ENCODE measurements at regions not wholly inside any gene's neighbourhood (a gene's known extent, or its start where the extent isn't known, plus 50 kb on each side); places are given as distances from the start of the nearest gene placed in this dataset.

GRCh38 chr4:15343000-15343399 is 84.8 kb upstream of the C1QTNF7 start:
- ATAC-seq (no peak), DNase-seq (no peak)
- Histone ChIP-seq H3K4me3 (no peak overlapping the region), H3K27ac (no peak overlapping the region), H3K36me3 (ENCODE audit: insufficient read depth in 1 of 2, low read depth in 1 of 2) (no peaks in the 10 kb centered on the region), H3K4me1 (no peaks in the 10 kb centered on the region), H3K27me3 (ENCODE audit: insufficient read depth in 3 of 3, low read length in 2 of 3) (peaks cover 0 to 2% (median 0%) of the 10 kb centered on the region in 3 donors), H3K9me3 (no peaks in the 10 kb centered on the region)
- 90 to 93% (median 93%) methylated on average over 4 of the region's 4 CpGs for WGBS, 3 donors
- intact Hi-C loops (cut with DNase I), result no loop called here
- TF ChIP-seq CTCF (IDR thresholded peaks at IDR 0.05), result no peak

GRCh38 chr4:15343581-15343980 is 84.3 kb upstream of the C1QTNF7 start:
- H3K9me3 ChIP-seq, result no peaks in the 10 kb centered on the region
- H3K4me1 ChIP-seq, result no peaks in the 10 kb centered on the region
- H3K4me3 ChIP-seq, result no peak overlapping the region
- no peak overlapping the region for H3K27ac ChIP-seq
- intact Hi-C loops (cut with DNase I), result no loop called here
- TF ChIP-seq CTCF (IDR thresholded peaks at IDR 0.05), result no peak
- no peaks in the 10 kb centered on the region for H3K36me3 ChIP-seq (ENCODE audit: insufficient read depth in 1 of 2, low read depth in 1 of 2)
- DNase-seq (no peak), ATAC-seq (no peak)
- 6 to 9% (median 6%) methylated on average over 2 of the region's 2 CpGs for WGBS, 3 donors
- H3K27me3 ChIP-seq (ENCODE audit: insufficient read depth in 3 of 3, low read length in 2 of 3), result peaks cover 0 to 2% (median 0%) of the 10 kb centered on the region in 3 donors

- Histone ChIP-seq H3K9me3 (no peaks in the 10 kb centered on the region), H3K36me3 (ENCODE audit: insufficient read depth in 1 of 2, low read depth in 1 of 2) (no peaks in the 10 kb centered on the region), H3K4me3 (no peak overlapping the region), H3K4me1 (no peaks in the 10 kb centered on the region), H3K27ac (no peak overlapping the region), H3K27me3 (ENCODE audit: insufficient read depth in 3 of 3, low read length in 2 of 3) (peaks cover 0 to 2% (median 0%) of the 10 kb centered on the region in 3 donors)
- no peak for DNase-seq
- intact Hi-C loops (cut with DNase I), result no loop called here
- 37 to 50% (median 42%) methylated on average over 2 of the region's 2 CpGs for WGBS, 3 donors
- TF ChIP-seq CTCF (IDR thresholded peaks at IDR 0.05), result no peak
- no peak for ATAC-seq
Observed at GRCh38 chr4:15344041-15344440, 83.8 kb upstream of the C1QTNF7 start.

- Histone ChIP-seq H3K4me3 (no peak overlapping the region), H3K9me3 (no peaks in the 10 kb centered on the region), H3K27ac (no peak overlapping the region), H3K36me3 (ENCODE audit: insufficient read depth in 1 of 2, low read depth in 1 of 2) (no peaks in the 10 kb centered on the region), H3K4me1 (no peaks in the 10 kb centered on the region), H3K27me3 (ENCODE audit: insufficient read depth in 3 of 3, low read length in 2 of 3) (peaks cover 0 to 2% (median 0%) of the 10 kb centered on the region in 3 donors)
- ATAC-seq (no peak), DNase-seq (no peak)
- TF ChIP-seq CTCF (IDR thresholded peaks at IDR 0.05), result no peak
- 37 to 46% (median 42%) methylated on average over 3 of the region's 3 CpGs for WGBS, 3 donors
- intact Hi-C loops (cut with DNase I), result no loop called here
Observed at GRCh38 chr4:15345134-15345533, 82.7 kb upstream of the C1QTNF7 start.

GRCh38 chr4:15348236-15348635 is 79.6 kb upstream of the C1QTNF7 start:
- no peaks in the 10 kb centered on the region for H3K9me3 ChIP-seq
- no peak for ATAC-seq
- intact Hi-C loops (cut with DNase I), result no loop called here
- H3K27ac ChIP-seq, result no peak overlapping the region
- no peak for DNase-seq
- no peaks in the 10 kb centered on the region for H3K27me3 ChIP-seq (ENCODE audit: insufficient read depth in 3 of 3, low read length in 2 of 3)
- no peak overlapping the region for H3K4me3 ChIP-seq
- H3K4me1 ChIP-seq, result no peaks in the 10 kb centered on the region
- WGBS, 3 donors, result 27 to 41% (median 31%) methylated on average over 1 of the region's 1 CpG
- no peak for TF ChIP-seq CTCF (IDR thresholded peaks at IDR 0.05)
- no peaks in the 10 kb centered on the region for H3K36me3 ChIP-seq (ENCODE audit: insufficient read depth in 1 of 2, low read depth in 1 of 2)

Measured in psoas muscle (tissue), 7 donors.